Naive B cell (primary cell): ENCODE measurements at regions not wholly inside any gene's neighbourhood (a gene's known extent, or its start where the extent isn't known, plus 50 kb on each side); places are given as distances from the start of the nearest gene placed in this dataset.

ENCODE experiments used
- ATAC-seq, 2 donors: fragments of 150-1000 bp; cut with Tn5 transposase; 2 replicates each; pipeline ENCODE4 v1.10.0; 2021; ENCODE audit warnings: low read depth in 2 of 2, mild to moderate bottlenecking in 2 of 2, moderate library complexity in 2 of 2
- DNase-seq: peaks from one replicate; pipeline ENCODE4 v3.0.0; 2022
- H3K27ac Mint-ChIP-seq, 6 donors: one replicate each; pipeline ENCODE4 v1.8.0; 2020 to 2022; ENCODE audit warnings: mild to moderate bottlenecking in 6 of 6, mixed read lengths in 6 of 6, moderate library complexity in 5 of 6, inconsistent platforms in 2 of 6
- H3K27me3 Mint-ChIP-seq, 3 donors: one replicate each; pipeline ENCODE4 v1.8.0; 2021 to 2022; ENCODE audit warnings: mixed read lengths in 3 of 3, mild to moderate bottlenecking in 1 of 3
- H3K36me3 Mint-ChIP-seq, 2 donors: one replicate each; pipeline ENCODE4 v1.8.0; 2020 to 2022; ENCODE audit warnings: mixed read lengths in 2 of 2, inconsistent platforms in 1 of 2, mild to moderate bottlenecking in 1 of 2
- H3K4me1 Mint-ChIP-seq, 3 donors: one replicate each; pipeline ENCODE4 v1.8.0; 2020 to 2022; ENCODE audit warnings: mixed read lengths in 3 of 3, inconsistent platforms in 1 of 3, mild to moderate bottlenecking in 1 of 3, moderate library complexity in 1 of 3
- H3K4me3 Mint-ChIP-seq, 8 donors: one replicate each; pipeline ENCODE4 v1.8.0; 2020 to 2022; ENCODE audit warnings: mild to moderate bottlenecking in 8 of 8, mixed read lengths in 8 of 8, moderate library complexity in 8 of 8, inconsistent platforms in 2 of 8
- H3K9me3 Mint-ChIP-seq, 7 donors: one replicate each; pipeline ENCODE4 v1.8.0; 2020 to 2022; ENCODE audit warnings: mixed read lengths in 7 of 7, mild to moderate bottlenecking in 5 of 7, inconsistent platforms in 2 of 7, moderate library complexity in 1 of 7

DNA sequence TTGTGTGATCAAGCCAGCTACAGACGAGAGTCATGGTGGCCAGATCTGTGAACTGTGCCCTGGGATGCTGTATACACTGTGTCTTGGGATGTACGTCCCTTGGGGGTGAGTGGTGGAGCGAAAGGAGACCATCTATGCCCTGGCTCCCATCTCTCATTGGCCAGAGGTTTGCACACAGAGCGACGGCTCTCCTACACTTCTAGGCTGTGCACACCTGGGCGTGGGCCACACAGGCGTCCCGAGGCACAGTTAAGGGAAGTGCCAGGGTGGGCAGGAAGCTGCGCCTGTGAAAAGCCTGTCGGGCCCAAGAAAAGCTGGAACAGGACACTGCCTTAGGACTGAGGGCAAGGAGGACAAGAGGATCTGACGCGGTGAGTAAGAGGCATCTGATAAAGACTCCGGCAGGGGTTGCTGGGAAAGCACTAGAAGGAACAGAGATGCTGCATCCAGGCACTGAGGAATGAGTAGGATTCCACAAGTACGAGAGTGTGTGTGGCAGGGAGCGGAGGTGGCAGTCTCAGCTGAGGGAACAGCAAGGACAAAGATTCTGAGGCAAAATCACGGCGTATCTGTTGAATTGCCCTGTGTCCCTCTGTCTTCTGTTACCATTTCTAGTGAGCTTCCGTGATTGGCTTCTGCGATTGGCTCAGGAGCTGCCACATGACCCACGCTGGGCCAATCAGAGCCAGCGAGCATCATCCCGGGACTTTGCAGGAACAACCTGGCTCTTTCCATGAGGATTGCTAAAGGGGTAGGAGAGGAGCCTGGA lies 67.9 kb upstream of the ZBTB40 start:
- DNase-seq (no peak), ATAC-seq (no peak)
- Mint-ChIP-seq H3K9me3 (peaks cover 0 to 3% (median 0%) of the 10 kb centered on the region in 7 donors), H3K27ac (no peak overlapping the region), H3K4me3 (no peak overlapping the region), H3K27me3 (peaks cover 8 to 46% (median 46%) of the 10 kb centered on the region in 3 donors), H3K36me3 (no peaks in the 10 kb centered on the region), H3K4me1 (no peaks in the 10 kb centered on the region)

DNA sequence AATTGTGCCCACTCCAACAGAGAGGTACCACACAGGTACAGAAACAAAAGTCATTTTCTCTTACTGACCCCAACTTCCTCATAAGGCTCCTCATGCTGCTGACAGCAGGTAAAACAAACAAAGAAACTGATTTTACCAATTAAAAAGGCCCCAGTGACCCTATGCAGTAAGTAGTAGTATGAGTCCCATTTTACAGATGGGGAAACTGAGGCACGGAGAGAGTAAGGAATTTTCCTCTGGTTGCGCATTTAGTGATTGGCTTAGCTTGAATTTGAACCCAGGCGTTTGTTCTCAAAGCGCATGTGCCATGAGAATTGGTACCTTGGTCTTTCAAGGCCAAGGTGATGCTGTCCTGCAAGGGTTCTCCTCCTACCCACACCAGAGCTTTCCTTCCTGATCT lies 66.1 kb upstream of the ZBTB40 start:
- no peak for ATAC-seq
- Mint-ChIP-seq H3K9me3 (peaks cover 0 to 3% (median 0%) of the 10 kb centered on the region in 7 donors), H3K27me3 (peaks cover 7 to 51% (median 40%) of the 10 kb centered on the region in 3 donors), H3K4me3 (no peak overlapping the region), H3K27ac (no peak overlapping the region), H3K36me3 (no peaks in the 10 kb centered on the region), H3K4me1 (no peaks in the 10 kb centered on the region)
- DNase-seq = no peak

DNA sequence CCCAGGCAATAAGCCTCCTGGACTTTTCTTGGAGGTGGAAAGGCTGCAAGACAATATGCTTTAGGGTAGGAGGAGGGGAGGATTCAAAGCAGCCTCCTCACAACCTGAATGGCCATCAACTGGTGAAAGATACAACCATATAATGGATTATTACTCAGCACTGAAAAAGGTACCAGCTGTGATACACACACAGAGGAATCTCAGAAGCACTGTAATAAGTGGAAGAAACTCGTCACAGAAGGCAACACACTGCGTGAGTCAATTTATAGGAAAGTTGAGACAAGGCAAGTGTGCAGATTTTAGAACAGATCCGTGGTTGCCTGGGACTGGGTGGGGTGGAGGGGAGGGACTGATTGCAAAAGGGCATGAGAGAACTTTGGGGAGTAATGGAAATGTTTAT lies 64.9 kb upstream of the ZBTB40 start:
- no peak for DNase-seq
- H3K36me3 Mint-ChIP-seq = no peaks in the 10 kb centered on the region

DNA sequence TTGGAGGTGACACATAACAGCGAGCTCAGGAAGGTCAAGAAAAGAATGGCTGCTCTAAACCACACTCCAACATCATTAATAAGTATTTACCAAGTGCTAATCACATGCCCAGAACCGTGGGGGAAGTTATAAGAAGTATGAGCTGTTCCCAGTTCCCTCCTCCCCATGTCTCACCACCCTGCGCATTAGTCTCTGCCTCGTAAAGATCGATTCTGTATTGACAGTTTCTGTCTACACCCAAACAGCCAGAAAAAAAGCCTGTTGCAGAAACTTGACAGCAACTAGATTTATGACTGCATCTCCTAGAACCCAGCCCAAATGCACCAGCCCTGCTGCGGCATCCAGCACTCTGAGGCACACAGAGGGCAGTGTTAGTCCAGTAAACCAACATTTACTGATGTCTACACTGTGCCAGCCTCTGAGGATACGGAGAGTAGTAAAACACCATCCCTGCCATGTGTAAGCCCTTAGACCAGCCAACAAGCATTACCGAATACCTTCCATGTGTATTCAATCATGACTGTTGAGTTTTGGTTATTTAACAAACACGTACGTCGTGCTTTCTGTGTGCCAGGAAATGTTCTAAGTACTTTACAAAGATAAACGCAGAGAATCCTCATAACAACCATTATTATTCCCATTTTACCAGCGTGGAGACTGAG lies 63.6 kb upstream of the ZBTB40 start:
- H3K27me3 Mint-ChIP-seq = peaks cover 15 to 62% (median 44%) of the 10 kb centered on the region in 3 donors
- no peaks in the 10 kb centered on the region for H3K4me1 Mint-ChIP-seq
- ATAC-seq (no peak), DNase-seq (no peak)
- H3K9me3 Mint-ChIP-seq = peaks cover 0 to 3% (median 0%) of the 10 kb centered on the region in 7 donors
- no peaks in the 10 kb centered on the region for H3K36me3 Mint-ChIP-seq
- H3K4me3 Mint-ChIP-seq = no peak overlapping the region
- no peak overlapping the region for H3K27ac Mint-ChIP-seq

More for the DNA sequence above, 64.9 kb upstream of the ZBTB40 start:
- Mint-ChIP-seq H3K27ac (no peak overlapping the region), H3K4me3 (no peak overlapping the region), H3K4me1 (no peaks in the 10 kb centered on the region), H3K9me3 (peaks cover 0 to 3% (median 0%) of the 10 kb centered on the region in 7 donors), H3K27me3 (peaks cover 11 to 59% (median 40%) of the 10 kb centered on the region in 3 donors)
- no peak for ATAC-seq

DNA sequence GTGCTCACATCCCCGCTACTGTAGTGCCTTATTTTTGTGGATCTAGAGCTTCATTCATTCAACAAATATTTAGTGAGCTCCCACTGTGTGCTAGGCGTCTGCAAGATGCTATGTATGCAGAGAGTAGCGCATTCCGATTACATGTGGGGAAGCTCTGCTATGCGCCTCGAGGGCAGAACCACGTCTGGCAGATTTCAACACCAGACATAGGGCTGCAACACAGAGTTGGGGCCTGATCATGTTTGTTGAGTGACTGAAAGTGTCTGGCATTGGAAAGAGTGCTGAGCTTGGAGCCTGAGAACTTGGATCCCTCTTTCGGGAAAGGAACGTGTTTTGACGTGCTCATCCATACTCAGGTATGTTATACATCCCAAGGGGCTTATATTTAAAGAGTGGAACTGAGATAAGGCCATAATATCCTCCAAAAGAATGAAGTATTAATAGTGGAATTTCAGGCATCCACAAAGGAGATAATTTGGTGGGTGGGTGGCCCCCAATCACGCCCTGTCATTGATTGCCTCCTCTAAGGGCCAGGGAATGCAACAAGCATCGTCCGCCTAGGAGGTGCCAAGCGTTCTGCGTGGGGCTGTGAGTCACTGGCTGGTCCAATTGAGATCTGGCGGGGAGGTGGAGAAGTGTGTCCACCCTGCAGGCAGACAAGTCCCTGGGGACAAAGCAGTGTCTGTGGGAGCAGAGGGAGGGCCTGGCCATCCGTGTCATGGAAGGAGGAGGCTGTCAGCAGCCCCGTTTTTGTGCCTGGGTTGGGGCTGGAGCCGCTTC lies 62.8 kb upstream of the ZBTB40 start:
- H3K27ac Mint-ChIP-seq = no peak overlapping the region
- DNase-seq (no peak), ATAC-seq (no peak)
- H3K36me3 Mint-ChIP-seq = no peaks in the 10 kb centered on the region
- H3K4me1 Mint-ChIP-seq = no peaks in the 10 kb centered on the region
- H3K27me3 Mint-ChIP-seq = peaks cover 15 to 57% (median 37%) of the 10 kb centered on the region in 3 donors
- peaks cover 0 to 2% (median 0%) of the 10 kb centered on the region in 7 donors for H3K9me3 Mint-ChIP-seq
- no peak overlapping the region for H3K4me3 Mint-ChIP-seq

DNA sequence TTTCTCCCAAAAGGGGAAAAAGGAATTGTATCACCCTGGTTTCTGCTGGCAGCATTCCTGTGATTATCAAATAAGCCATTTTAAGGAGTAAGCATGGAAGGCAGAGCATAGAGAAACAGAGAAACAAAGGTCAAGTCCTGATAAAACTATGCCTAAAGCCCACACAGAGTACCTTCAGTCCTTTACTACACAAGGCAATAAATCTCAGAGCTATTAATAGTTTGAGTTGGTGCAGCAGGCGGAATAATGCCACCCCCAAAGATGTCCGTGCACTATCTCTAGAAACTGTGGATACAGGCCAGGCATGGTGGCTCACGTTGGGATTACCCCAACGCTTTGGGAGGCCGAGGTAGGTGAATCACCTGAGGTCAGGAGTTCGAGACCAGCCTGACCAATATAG lies 58.1 kb upstream of the ZBTB40 start:
- no peak for ATAC-seq

DNA sequence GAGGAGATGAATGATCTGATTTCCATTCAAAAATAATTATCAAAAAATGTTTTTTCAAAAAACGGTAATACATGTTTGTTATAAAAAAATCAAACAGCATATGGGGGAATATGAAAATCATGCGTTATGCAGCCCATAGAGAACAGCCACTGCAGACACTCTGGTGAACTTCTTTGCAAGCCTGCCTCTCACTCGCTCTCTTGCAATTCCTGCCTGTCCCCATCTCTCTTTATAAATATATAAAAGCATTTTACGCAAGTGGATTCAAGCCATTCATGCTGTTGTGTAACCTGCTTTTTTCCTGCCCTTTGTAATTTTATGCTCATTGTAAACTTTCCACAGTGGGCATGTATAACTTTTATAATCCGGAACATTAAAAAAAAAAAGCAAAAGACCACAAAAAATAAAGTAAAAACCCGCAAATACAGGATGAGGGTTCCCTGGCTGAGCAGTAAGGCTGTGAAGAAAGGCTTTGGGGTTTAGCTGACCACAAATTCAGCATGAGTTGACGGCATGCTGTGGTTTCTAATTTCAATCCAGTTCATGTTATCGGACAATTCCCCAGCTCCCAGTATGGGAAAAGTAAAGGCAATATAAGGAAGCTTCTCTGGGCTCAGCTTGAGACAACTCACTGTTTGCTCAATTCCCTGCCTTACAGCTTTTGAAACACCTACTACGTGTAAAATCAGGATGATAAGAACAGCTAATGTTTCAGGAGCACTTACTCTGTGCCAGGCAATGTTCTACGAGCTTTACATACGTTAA lies 52.8 kb upstream of the ZBTB40 start:
- Mint-ChIP-seq H3K36me3 (no peaks in the 10 kb centered on the region), H3K4me1 (no peaks in the 10 kb centered on the region), H3K4me3 (no peak overlapping the region), H3K27me3 (peaks cover 47 to 57% (median 55%) of the 10 kb centered on the region in 3 donors), H3K9me3 (no peaks in the 10 kb centered on the region), H3K27ac (no peak overlapping the region)
- DNase-seq (no peak), ATAC-seq (no peak)

More for the DNA sequence above, 58.1 kb upstream of the ZBTB40 start:
- H3K9me3 Mint-ChIP-seq = no peaks in the 10 kb centered on the region
- DNase-seq = no peak
- peaks cover 28 to 48% (median 31%) of the 10 kb centered on the region in 3 donors for H3K27me3 Mint-ChIP-seq
- no peak overlapping the region for H3K4me3 Mint-ChIP-seq
- no peaks in the 10 kb centered on the region for H3K4me1 Mint-ChIP-seq
- H3K36me3 Mint-ChIP-seq = no peaks in the 10 kb centered on the region
- H3K27ac Mint-ChIP-seq = no peak overlapping the region

DNA sequence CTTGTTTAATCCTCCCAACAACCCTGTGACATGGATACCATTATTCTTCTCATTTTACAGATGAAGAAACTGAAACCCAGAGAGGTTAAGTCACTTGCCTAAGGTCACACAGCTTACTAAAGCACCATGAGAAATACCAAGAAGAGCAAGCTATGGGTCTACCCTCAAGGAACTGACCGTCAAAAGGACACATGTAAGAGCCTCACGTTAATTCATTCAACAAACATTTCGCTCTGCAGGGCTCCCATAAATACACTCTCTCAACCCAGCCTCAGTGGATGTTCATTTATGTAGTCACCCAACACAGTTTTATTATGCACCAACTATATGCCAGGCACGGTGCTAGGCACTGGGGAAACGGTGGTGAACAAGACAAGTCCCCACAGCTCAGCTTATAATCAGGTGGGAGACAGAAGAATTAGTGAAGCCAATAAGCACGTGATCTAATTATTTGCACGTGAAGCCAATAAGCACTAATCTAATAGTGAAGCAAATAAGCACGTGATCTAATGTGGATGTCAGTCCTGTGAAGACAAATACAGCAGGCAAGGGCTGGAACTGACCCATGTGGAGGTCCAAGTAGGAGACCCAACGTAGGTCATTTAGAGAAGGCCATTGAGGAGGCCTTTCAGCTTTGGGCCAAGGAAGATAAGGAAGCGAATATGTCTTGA lies 52.1 kb upstream of the ZBTB40 start:
- ATAC-seq (no peak), DNase-seq (no peak)
- no peaks in the 10 kb centered on the region for H3K36me3 Mint-ChIP-seq
- peaks cover 54 to 62% (median 55%) of the 10 kb centered on the region in 3 donors for H3K27me3 Mint-ChIP-seq
- H3K27ac Mint-ChIP-seq = no peak overlapping the region
- no peak overlapping the region for H3K4me3 Mint-ChIP-seq
- no peaks in the 10 kb centered on the region for H3K9me3 Mint-ChIP-seq
- H3K4me1 Mint-ChIP-seq = no peaks in the 10 kb centered on the region
